IgD-negative memory B cell (primary cell): ENCODE measurements at regions not wholly inside any gene's neighbourhood (a gene's known extent, or its start where the extent isn't known, plus 50 kb on each side); places are given as distances from the start of the nearest gene placed in this dataset.

Source experiments
- H3K27ac Mint-ChIP-seq, 3 donors: one replicate each; pipeline ENCODE4 v1.8.0; 2020 to 2022; ENCODE audit warnings: mild to moderate bottlenecking in 3 of 3, mixed read lengths in 3 of 3, moderate library complexity in 1 of 3
- H3K27me3 Mint-ChIP-seq: one replicate; pipeline ENCODE4 v1.8.0; 2021; ENCODE audit warnings: mixed read lengths
- H3K36me3 Mint-ChIP-seq: one replicate; pipeline ENCODE4 v1.8.0; 2020; ENCODE audit warnings: mild to moderate bottlenecking, mixed read lengths
- H3K4me1 Mint-ChIP-seq, 3 donors: one replicate each; pipeline ENCODE4 v1.8.0; 2020 to 2022; ENCODE audit warnings: mixed read lengths in 3 of 3, mild to moderate bottlenecking in 1 of 3
- H3K4me3 Mint-ChIP-seq, 4 donors: one replicate each; pipeline ENCODE4 v1.8.0; 2020 to 2022; ENCODE audit warnings: mild to moderate bottlenecking in 4 of 4, mixed read lengths in 4 of 4, moderate library complexity in 3 of 4
- H3K9me3 Mint-ChIP-seq, 3 donors: one replicate each; pipeline ENCODE4 v1.8.0; 2020 to 2021; ENCODE audit warnings: mixed read lengths in 3 of 3, mild to moderate bottlenecking in 1 of 3

DNA sequence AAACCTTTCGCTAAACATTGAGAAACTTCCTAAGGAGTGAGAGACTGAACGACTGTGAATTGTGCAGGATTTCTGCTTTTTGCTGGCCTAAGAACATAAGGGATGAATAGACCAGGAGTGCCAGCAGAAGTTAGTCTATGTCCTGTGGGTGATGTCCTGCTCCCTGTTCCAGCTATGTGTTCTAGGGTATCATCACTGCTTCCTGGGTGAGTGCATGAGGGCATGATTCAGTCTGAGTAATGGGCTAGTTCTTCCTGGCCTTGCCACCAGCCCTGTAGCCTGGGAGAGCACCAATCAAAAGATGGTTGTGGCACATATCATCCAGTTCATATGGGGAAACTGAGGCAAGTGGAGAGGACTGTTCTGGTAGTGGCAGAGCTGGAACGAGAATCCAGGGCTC, 153.9 kb upstream of the TPM1 start:
- Mint-ChIP-seq H3K27ac (peak overlapping the region in 1 of 3 donors; percentile 18), H3K36me3 (peaks cover 2% of the 10 kb centered on the region), H3K27me3 (peaks cover 4% of the 10 kb centered on the region), H3K4me3 (no peak overlapping the region), H3K9me3 (no peaks in the 10 kb centered on the region), H3K4me1 (no peaks in the 10 kb centered on the region)

DNA sequence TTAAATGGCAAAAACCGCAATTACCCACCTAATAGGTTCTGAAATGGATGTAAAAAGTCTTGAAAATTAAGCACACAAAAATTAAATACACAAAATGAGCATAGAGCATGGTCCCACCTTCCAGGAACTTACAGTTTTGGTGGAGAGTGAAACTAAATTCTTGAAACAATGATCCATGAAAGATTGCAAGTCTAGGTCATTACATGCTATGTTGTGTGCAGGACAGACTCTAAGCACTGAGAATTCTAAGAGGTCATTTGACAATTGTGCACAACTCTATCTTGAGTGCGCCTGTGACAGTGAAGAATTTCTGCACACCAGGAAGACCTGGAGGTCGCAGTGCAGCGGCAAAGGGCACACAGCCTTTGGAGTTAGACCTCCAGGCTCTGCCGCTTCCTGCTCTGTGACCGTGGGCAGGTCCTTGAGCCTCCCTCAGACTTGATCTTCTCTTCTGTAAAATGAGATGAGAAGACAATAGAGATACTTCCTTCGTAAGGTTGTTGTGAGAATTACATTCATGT, 153.3 kb upstream of the TPM1 start:
- H3K4me1 Mint-ChIP-seq, result no peaks in the 10 kb centered on the region
- no peak overlapping the region for H3K27ac Mint-ChIP-seq
- no peak overlapping the region for H3K4me3 Mint-ChIP-seq
- H3K9me3 Mint-ChIP-seq, result peaks cover 0 to 2% (median 0%) of the 10 kb centered on the region in 3 donors
- peaks cover 2% of the 10 kb centered on the region for H3K36me3 Mint-ChIP-seq
- H3K27me3 Mint-ChIP-seq, result peaks cover 4% of the 10 kb centered on the region

DNA sequence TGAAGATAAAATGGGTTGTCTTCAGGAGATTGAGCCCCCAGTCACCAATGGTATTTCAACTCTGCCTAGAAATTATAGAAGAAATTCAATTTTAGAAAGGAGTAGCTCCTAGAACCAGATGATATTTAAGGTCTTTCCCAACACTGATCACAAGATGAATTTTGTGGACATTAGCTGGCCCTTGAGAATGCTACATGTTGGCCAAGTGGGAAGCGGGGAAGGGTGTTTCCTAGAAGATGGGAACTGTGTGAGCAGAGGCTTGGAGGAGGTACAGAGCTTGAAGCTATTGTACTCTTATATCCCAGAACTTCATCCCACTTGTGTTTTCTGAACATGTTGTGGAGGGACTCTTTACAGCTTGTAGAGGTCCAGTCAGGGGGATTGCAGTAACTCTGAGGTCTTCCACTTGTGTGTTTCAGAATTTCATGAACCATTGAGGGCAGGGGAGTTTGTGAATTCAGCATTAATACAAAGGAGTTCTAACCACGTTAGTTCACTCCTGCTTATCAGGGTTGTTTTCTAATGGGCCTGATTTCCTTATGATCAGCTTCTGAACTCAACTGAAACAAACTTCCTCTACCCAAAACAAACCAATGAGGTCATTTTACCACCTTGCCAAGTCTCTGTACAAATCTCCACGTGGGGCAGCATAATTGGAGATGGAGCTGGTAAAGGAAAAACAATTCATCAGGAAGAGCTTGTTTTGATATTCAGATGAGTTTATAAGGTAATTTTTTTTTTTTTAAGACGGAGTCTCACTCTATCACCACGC, 152.6 kb upstream of the TPM1 start:
- no peaks in the 10 kb centered on the region for H3K4me1 Mint-ChIP-seq
- no peak overlapping the region for H3K27ac Mint-ChIP-seq
- H3K27me3 Mint-ChIP-seq, result peaks cover 4% of the 10 kb centered on the region
- peaks cover 2% of the 10 kb centered on the region for H3K36me3 Mint-ChIP-seq
- peaks cover 0 to 2% (median 0%) of the 10 kb centered on the region in 3 donors for H3K9me3 Mint-ChIP-seq
- no peak overlapping the region for H3K4me3 Mint-ChIP-seq

DNA sequence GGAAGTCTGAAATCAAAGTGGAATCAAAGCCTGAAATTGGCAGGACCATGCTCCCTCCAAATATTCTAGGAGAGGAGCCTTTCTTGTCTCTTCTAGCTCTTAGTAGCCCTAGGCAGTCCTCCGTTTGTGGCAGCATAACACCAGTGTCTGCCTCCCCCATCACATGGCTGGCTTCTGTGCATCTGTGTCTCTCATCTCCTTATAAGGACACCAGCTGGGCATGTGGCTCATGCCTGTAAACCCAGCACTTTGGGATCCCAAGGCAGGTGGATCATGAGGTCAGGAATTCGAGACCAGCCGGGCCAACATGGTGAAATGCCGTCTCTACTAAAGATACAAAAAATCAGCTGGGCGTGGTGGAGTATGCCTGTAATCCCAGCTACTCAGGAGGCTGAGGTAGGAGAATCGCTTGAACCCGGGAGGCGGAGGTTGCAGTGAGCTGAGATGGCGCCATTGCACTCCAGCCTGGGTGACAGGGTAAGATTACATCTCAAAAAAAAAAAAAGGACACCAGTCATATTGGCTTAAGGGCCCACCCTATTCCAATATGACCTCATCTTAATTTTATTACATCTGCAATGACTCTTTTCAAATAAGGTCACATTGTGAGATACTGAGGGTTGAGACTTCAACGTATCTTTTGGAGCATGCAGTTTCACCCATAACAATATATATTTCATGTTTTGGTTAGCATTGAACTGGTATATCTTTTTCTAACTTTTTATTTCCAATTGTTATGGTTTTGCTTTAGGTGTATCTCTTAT, 148.0 kb upstream of the TPM1 start:
- H3K36me3 Mint-ChIP-seq, result no peaks in the 10 kb centered on the region
- H3K27ac Mint-ChIP-seq, result no peak overlapping the region
- peaks cover 1% of the 10 kb centered on the region for H3K27me3 Mint-ChIP-seq
- H3K4me1 Mint-ChIP-seq, result no peaks in the 10 kb centered on the region
- peaks cover 0 to 2% (median 0%) of the 10 kb centered on the region in 3 donors for H3K9me3 Mint-ChIP-seq
- H3K4me3 Mint-ChIP-seq, result no peak overlapping the region

DNA sequence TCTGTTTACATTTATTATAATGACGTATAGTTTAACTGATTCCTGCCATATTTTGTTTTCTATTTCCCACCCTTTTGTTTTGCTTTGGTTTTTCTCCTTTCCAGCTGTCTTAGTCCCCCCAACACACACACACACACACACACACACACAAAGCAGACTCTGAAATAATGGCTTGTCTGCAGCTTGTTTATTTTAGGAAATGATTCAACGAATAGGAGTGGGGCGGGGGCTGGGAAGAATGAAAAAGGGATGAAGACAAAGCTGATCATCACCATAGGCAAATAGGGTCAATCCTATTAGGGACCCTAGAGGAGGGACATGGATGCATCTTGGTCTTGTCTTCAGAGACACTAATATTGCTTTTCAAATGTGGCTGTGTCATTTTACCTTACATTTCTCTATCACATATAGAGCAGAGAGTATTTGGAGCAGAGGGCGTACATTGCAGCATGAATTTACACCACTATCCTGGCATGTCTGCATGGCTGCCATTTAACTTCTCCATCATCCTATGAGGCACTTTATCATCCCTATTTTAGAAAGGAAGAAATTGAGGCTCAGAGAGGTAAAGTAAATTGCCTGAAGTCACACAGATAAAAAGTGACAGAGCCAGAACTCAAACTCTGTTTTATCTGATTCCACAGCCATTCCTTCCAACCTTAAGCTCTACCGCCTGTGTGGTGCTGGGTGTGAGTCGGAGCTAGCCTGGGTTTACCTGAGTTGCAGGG, 147.2 kb upstream of the TPM1 start:
- H3K27ac Mint-ChIP-seq, result no peak overlapping the region
- H3K36me3 Mint-ChIP-seq, result no peaks in the 10 kb centered on the region
- H3K9me3 Mint-ChIP-seq, result peaks cover 0 to 2% (median 0%) of the 10 kb centered on the region in 3 donors
- peaks cover 1% of the 10 kb centered on the region for H3K27me3 Mint-ChIP-seq
- H3K4me3 Mint-ChIP-seq, result no peak overlapping the region
- no peaks in the 10 kb centered on the region for H3K4me1 Mint-ChIP-seq

DNA sequence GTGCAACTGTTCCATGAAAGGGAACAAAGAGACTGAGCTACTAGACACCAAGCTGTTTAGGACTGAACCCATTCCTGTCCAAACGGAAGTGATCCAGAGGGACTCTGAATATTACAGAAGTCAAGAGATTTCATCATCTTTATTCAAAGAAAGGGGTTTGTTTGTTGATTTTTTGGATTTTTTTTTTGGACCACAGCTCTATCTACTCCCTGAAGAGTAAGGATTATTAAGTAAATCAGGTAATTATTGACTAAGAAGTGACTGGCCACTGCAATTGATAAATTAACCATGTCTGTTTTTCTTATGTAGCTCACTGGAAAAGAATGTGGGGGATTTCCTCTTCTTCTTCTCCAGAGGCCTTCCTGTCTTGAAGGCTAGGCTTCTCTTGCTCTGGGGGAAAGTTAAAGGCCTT, 146.6 kb upstream of the TPM1 start:
- Mint-ChIP-seq H3K27ac (no peak overlapping the region), H3K4me1 (no peaks in the 10 kb centered on the region), H3K36me3 (no peaks in the 10 kb centered on the region), H3K9me3 (peaks cover 0 to 2% (median 0%) of the 10 kb centered on the region in 3 donors), H3K27me3 (peaks cover 1% of the 10 kb centered on the region), H3K4me3 (no peak overlapping the region)

DNA sequence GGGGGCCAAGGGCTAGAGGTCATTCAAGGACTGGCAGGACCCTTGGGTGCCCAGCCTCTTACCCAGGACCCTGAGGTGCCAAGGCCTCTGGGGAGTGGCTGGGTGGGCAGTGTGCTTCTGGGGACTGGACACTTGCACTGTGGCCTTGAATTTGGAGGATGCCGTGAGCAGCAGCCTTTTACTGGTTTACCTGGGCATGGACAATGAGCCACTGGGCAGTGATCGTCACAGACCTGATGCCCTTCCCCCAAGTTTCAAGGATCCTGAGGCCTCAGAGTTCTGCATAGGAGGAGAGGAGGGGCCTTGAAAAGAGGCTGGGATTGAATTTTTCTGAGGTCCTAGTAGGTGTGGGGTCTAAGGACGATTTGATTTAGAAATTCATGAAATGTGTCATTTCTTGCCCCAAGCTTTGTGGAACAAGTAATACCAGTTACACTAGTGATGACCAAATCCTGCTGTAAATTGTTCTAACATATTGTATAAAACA, 146.1 kb upstream of the TPM1 start:
- peaks cover 0 to 2% (median 0%) of the 10 kb centered on the region in 3 donors for H3K9me3 Mint-ChIP-seq

DNA sequence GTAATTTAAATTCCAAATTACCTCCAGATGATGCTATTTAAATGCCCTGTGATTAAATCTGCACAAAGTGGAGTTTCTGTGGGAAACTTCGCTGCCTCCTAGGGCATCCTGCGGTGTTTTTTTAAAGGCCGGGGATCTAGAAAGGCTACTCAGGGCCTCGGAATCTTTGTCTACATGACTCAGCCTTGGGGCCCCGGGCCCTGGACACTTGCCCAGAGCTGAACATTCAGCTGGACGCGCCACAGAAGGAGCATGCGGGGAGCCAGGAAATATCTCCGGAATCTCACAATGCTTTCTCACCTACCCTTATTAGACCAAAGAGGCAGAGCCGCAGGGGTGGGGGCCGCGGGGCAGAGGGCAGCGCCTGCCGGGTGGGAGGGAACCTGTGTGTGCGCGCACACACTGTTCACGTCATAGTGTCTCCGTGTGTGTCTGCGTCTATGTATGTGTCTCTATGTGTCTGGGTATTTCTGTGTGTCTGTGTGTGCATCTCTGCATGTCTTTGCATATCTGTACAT, 145.5 kb upstream of the TPM1 start:
- H3K27me3 Mint-ChIP-seq, result peaks cover 1% of the 10 kb centered on the region
- H3K27ac Mint-ChIP-seq, result no peak overlapping the region
- H3K36me3 Mint-ChIP-seq, result no peaks in the 10 kb centered on the region
- no peaks in the 10 kb centered on the region for H3K4me1 Mint-ChIP-seq
- H3K4me3 Mint-ChIP-seq, result no peak overlapping the region
- peaks cover 0 to 2% (median 0%) of the 10 kb centered on the region in 3 donors for H3K9me3 Mint-ChIP-seq

More for the DNA sequence above, 146.1 kb upstream of the TPM1 start:
- peaks cover 1% of the 10 kb centered on the region for H3K27me3 Mint-ChIP-seq
- H3K4me1 Mint-ChIP-seq, result no peaks in the 10 kb centered on the region
- no peak overlapping the region for H3K4me3 Mint-ChIP-seq
- no peak overlapping the region for H3K27ac Mint-ChIP-seq
- H3K36me3 Mint-ChIP-seq, result no peaks in the 10 kb centered on the region

DNA sequence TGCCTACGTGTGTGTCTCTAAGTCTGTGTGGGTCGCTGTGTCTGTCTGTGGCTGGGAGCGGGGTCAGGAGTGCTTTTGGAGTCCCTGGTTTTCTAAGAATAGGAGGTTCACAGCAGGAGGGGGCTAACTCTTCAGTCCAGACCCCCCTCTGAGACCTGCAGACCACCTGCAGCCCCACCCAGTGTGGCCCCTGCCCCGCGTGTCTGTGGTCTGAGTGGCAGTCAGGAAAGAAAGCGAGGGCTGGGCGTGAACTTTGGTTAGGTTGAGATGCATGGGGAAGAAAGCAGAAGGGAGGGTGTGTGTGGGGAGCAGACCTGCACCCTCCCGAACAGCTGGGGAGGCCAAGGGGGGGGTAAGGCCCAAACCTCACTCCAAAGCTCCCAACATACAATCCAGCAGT, 144.9 kb upstream of the TPM1 start:
- H3K27me3 Mint-ChIP-seq, result peaks cover 1% of the 10 kb centered on the region
- no peak overlapping the region for H3K27ac Mint-ChIP-seq
- no peak overlapping the region for H3K4me3 Mint-ChIP-seq
- no peaks in the 10 kb centered on the region for H3K36me3 Mint-ChIP-seq
- peaks cover 0 to 2% (median 0%) of the 10 kb centered on the region in 3 donors for H3K9me3 Mint-ChIP-seq
- H3K4me1 Mint-ChIP-seq, result no peaks in the 10 kb centered on the region

DNA sequence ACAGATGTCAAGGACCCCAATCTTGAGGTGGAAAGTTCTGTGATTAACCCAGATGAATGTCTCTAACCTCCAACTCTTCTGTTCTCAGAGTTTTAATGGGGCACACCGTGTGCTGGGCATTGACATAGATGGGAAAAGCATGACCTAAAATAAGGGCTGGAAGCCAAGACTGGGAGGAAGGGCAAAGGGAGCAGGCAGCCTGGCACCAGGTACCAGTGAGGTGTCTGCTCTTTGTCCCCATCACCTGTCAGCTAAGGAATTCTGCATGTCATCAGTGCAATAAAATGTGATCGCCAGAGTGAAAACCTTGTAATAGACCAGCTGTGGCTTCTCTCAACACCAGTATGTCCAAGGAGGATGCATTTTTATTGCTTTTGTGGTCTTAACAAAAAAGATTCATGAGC, 143.5 kb upstream of the TPM1 start:
- Mint-ChIP-seq H3K27ac (no peak overlapping the region), H3K27me3 (peaks cover 1% of the 10 kb centered on the region), H3K9me3 (no peaks in the 10 kb centered on the region), H3K36me3 (no peaks in the 10 kb centered on the region), H3K4me3 (no peak overlapping the region), H3K4me1 (no peaks in the 10 kb centered on the region)

DNA sequence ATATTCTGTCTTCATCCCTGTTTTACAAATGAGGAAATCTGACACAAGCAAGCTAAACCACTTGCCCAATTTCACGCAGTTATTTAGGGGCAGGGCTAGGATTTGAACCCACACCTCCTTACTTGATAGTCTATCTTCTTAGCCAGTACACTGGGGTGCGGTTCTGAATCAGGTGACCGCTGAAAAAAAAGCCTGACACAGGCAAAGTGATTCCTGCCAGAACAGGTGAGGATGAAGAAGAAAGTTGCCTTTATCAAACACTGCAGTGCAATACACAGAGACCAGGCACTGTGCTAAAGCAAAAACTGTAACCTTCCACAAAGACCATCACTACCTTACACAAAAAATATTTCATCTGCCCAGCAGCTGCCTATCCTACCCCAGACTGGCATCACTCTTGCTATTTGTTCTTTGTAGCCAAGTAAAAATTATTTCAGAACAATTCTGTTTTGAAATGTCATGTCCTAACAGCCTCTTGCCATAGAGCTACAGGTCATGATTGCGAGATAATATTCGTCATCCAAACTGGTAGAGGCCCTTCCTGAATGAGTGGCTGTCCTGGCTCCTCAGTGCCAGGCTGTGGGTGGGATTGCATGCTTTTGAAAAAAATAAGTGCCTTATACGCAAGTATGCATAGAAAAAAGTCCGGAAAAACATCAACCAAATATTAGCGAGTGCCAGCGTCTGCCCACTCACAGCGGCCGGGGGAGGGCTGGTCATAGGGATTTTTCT, 142.3 kb upstream of the TPM1 start:
- peaks cover 1% of the 10 kb centered on the region for H3K27me3 Mint-ChIP-seq
- no peaks in the 10 kb centered on the region for H3K4me1 Mint-ChIP-seq
- no peak overlapping the region for H3K27ac Mint-ChIP-seq
- no peaks in the 10 kb centered on the region for H3K9me3 Mint-ChIP-seq
- H3K4me3 Mint-ChIP-seq, result no peak overlapping the region
- no peaks in the 10 kb centered on the region for H3K36me3 Mint-ChIP-seq

DNA sequence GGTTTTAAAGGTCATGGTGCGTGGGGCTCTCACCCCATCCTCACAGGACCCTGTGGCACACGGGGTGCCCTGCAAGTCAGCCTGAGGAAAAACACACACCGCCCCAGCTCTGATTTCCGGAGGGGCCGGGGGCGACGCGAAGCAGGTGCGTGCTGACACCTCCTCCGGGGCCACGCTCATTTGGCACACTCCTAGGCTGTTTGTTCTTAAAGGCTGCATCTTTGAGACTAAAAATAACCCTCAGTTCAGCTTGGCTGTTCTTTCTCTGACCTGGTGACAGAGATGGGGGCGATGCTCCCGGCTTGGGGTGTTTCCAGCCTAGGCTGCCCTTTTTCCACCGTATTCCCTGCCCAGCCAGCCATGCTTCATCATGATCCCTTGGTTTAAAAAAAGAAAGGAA, 141.5 kb upstream of the TPM1 start:
- no peak overlapping the region for H3K4me3 Mint-ChIP-seq
- no peak overlapping the region for H3K27ac Mint-ChIP-seq
- H3K36me3 Mint-ChIP-seq, result no peaks in the 10 kb centered on the region
- no peaks in the 10 kb centered on the region for H3K4me1 Mint-ChIP-seq
- peaks cover 1% of the 10 kb centered on the region for H3K27me3 Mint-ChIP-seq
- no peaks in the 10 kb centered on the region for H3K9me3 Mint-ChIP-seq

DNA sequence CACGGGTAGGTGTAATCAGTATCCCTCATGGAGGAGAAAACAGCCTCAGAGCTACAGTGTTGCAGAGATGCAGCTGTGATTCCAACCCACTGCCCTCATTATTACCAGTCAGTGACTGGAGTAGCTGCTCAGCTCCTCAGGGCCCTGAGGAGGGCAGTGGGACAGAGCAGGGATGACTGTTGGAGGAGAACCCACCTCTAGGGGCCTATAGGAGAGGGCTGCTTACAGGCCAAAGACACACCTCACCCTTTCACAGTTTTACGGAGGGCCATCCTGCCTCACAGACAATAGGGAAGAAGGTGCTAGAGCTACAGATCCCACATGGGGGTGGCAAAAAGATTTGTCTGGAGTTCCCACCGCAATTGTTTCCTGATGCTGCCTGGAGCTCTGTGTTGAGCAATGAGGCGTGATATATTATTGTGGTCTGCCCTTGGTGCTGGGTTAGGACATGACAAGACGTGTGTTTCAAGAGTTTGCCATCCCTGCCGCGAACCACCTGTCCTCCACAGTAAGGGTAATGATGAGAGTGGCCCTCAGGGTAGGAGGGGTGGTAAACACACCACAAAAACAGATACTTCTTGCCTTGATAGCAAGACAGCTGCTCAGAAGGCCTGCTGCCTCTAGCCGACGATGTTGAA, 140.5 kb upstream of the TPM1 start:
- Mint-ChIP-seq H3K27ac (no peak overlapping the region), H3K4me1 (no peaks in the 10 kb centered on the region), H3K27me3 (peaks cover 1% of the 10 kb centered on the region), H3K4me3 (no peak overlapping the region), H3K9me3 (no peaks in the 10 kb centered on the region), H3K36me3 (no peaks in the 10 kb centered on the region)

DNA sequence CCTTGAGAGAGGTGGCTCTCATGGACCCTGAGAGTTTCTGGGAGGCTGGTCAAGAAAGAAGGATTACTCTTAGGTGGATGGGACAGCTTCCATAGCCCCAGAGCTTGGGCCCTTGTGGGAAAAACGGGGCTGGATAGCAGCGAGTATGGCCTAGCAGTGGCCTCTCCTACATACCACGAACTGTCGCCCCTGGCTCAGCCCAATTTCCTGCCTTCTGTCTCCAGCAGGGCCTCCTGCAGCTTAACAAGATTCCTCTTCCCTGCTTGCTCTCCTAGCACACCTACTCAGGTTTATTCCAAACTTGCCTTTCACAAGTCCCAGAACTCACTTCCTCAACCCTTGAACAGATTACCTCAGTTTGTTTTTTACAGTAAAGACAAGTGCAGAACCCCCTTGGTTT, 139.7 kb upstream of the TPM1 start:
- Mint-ChIP-seq H3K27ac (peak overlapping the region in 1 of 3 donors; percentile 32), H3K27me3 (peaks cover 1% of the 10 kb centered on the region), H3K36me3 (no peaks in the 10 kb centered on the region), H3K4me3 (no peak overlapping the region), H3K9me3 (no peaks in the 10 kb centered on the region), H3K4me1 (no peaks in the 10 kb centered on the region)
